Activated CD8-positive, alpha-beta memory T cell treated with anti-CD3 and anti-CD28 coated beads, Interleukin-2, amount 50 U/mL, for 24 hours (primary cell): ENCODE measurements at regions not wholly inside any gene's neighbourhood (a gene's known extent, or its start where the extent isn't known, plus 50 kb on each side); places are given as distances from the start of the nearest gene placed in this dataset.
"Not testable (repeated sequence)": the region's sequence is repeated elsewhere in the genome, so short reads cannot be mapped to it uniquely, and the experiment has no call there.

Source experiments
- DNase-seq: peaks from one replicate; pipeline ENCODE4 v3.0.0-alpha.2; 2020; ENCODE audit errors: extremely low read depth

DNA sequence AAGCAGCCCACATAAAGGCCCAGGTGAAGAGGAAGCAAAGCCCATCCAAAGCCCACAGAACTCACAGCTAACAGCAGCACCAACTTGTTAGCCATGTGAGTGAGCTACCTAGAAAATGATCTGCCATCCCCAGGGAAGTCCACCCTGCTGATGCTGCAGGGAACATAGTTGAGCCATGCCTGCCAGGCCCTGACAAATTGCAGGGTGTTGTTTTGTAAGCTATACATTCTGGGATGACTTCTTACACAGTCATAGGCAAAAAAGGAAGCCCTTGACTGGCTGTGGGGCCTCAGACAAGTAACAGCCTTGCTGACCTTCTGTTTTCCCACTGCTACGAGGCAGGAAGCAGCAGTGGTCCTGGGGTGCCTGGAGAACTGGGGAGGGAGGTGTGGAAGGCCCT is 262.7 kb downstream of the MATN1 start:
- no peak for DNase-seq

DNA sequence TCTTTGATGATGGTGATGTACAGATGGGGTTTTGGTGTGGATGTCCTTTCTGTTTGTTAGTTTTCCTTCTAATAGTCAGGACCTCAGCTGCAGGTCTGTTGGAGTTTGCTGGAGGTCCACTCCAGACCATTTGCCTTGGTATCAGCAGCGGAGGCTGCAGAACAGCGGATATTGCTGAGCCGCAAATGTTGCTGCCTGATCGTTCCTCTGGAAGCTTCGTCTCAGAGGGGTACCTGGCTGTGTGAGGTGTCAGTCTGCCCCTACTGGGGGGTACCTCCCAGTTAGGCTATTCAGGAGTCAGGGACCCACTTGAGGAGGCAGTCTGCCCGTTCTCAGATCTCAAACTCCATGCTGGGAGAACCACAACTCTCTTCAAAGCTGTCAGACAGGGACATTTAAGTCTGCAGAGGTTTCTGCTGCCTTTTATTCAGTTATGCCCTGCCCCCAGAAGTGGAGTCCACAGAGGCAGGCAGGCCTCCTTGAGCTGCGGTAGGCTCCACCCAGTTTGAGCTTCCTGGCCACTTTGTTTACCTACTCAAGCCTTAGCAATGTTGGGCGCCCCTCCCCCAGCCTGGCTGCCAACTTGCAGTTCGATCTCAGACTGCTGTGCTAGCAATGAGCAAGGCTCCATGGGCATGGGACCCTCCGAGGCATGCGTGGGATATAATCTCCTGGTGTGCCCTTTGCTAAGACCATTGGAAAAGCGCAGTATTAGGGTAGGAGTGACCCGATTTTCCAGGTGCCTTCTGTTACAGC is 264.5 kb downstream of the MATN1 start:
- not testable (repeated sequence) for DNase-seq

DNA sequence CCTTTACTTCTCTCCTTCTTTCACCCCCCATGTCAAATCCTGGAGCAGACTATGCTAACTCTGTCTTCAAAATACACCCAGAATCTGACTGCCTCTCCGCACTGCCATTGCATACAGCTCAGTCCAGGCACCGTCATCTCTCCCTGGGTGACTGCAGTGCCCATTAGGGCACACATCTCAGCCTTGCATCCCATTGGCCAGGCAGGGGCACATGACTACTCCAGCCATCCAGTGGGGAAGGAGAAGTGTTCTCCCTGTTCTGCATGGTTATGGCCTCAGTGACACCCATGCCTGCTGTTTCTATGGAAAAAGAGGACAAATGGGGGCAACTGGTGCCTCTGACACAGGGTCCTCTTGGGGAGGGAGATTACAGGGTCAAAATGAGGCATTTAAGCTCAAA is 270.5 kb downstream of the MATN1 start:
- DNase-seq: no peak

DNA sequence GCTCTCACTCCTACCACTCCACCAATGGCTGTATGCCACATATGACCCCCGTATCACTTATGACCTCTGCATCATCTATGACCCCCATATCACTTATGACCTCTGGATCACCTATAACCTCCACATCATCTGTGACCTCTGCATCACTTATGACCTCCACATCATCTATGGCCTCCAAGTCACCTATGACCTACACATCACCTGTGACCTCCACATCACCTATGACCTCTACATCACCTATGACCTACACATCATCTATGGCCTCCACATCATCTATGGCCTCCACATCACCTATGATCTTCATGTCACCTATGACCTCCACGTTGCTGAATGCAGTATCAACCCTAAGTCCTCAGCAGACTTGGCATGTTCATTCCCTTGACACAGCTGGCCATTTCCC is 271.2 kb downstream of the MATN1 start:
- no peak for DNase-seq

DNA sequence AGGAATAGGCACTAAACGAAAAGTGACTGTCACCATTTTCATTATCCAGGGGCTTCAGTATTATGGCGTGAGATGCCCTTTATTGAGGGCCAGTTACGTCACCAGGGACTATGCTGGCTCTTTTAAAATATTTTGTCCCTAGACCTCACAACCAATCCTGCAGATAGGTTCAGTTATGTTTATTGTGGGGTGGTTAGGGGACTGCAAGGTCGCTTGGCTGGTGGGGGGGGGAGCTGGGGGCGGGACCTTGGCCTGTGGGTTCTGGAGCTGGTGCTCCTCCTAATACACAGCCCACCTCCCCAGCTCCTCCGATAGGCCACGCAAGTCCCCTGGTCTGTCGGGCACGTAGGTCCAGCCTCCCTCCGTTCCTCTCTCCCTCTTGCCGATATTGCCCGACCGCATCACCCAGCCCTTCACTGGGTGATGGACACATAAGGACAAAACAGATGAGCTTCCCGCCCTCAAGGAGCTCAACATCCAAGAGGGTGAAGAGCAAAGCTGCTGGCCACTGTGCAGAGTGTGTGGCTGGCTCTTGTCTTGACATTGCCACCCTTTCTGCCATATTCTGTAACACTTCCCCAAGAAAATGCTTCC is 271.8 kb downstream of the MATN1 start:
- no peak for DNase-seq

DNA sequence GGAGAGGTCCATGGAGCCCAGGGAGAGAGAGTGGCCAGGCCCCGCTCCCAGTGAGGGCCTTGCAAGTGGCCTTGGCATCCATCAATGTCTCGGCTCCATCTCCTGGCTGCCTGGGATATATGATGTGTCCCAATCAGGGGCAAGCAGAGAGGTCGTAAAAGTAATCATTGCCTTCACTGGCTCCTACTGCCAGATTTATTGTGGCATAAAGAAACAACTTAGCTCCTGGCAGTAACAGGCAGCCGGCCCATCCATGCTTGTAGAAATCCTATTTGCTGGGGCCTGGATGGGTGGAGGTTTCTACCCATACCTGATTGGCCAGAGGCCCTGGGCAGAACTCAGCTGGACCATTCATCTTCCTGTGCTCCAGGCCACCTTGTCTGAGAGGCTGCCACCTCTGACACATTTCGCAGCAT is 272.6 kb downstream of the MATN1 start:
- DNase-seq: no peak

DNA sequence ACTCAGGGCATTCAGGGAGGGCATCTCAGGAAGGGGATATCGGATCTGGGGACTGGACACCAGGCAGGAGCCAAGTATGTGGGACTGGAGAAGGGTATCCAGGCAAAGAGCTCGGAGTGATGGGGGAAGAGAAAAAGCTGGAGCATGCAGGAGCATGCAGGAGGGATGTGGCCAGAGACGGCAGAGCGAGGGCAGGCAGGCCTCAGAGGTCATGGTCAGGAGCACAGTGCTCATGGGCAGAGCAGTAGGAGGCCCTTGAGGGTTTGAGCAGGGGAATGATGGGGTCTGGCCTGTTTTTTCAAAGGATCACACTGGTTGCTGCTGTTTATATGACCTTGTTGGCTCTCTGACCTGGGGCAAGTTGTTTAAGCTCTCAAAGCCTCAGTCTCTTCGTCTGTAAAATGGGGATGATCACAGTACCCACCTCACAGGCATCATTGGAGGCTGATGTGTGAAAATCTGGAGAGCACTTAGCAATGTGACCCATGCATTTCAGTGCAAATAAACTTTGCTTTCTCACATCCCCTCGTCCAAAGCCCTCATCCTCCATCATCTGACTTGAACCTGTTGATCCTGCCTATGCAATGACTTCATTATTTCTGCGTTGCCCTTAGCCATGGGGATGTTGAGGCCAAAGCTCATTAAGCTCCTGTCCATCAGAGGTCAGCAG is 273.1 kb downstream of the MATN1 start:
- no peak for DNase-seq

DNA sequence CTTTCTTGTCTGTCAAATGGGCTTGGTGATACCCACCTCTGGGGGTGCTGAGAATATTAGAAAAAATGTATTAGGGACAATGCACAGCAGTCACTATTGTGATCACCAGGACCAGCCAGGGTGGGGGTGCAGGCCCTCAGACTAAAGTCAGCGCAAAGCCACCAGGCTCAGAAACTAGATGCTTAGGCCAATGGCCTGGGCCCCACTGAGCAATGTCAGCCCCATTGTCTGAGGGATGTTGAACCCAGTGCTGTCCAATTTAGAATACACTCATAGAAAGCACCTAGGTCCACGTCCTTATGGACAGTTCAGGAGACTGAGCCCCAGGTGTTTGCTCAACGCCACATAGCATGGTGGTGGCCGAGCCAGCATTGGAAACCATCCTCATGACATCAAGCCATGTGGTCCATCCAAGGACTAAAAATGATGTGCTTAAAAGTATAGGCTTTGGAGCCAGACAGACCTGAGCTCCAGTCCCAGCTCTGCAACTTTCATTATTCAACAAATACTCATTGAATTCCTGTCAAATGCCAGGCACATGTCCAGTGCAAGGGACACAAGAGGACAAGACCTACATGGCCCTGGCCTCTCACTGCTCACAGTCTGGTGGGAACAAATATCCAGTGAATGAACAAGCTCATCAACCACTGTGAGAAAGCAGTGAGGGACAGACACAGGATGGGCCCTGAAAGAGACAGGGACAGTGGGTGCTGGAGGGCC is 273.8 kb downstream of the MATN1 start:
- no peak for DNase-seq

DNA sequence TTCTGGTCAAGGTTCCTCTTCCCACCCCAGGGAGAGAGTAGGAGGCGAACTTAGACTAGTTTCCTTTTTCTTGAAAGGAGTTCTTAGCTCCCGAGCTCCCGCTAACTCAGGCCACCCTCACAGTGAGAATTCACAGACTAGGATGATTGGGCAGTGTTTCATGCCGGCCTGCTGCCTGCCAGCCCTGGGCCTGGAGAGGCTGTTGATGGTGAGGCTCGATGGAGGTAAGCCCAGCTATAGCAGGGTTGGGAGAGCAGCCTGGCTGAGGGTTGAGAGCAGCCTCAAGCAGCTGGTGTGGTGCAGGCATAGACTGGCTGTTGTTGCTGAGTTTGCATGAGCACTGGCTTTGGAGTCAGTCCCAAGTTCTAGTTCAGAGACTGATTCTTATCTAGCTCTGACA is 274.4 kb downstream of the MATN1 start:
- no peak for DNase-seq

DNA sequence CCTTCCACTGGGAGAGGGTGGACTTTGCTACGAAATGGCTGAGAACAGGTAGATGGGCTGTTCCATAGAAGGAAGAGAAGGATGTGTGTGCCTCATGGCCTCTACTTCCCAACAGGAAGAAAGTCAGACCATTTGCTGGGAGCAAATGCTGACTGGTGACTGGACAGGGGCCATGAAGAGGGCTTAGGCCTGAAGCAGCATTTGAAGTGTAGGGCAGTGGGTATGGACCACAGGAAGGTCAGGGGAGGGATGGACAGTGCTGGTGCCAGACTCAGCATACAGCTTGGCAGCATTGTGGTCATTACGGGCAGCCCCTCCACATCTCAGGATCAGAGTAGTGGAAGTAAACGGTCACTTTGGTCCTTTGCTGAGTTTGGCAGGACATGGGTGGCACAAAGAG is 275.7 kb downstream of the MATN1 start:
- no peak for DNase-seq

DNA sequence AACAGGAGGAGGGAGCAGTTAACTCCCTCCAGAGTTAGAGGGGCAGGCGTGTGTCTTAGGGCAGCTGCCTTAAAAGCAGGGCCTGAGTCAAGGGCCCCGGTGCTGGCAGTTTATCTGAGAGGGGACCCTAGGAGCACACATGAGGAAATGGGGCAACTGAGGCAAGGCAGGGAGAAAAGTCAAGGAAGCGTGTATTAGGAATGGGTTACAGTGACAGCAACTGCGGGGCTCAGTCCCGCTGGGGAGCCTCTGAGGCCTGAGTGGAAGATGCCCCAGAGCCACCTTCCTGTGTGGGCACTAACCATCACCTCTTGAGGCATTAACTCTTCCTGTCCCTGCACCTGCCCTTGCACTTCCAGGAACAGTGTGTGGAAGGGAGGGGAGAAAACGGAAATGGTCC is 276.3 kb downstream of the MATN1 start:
- no peak for DNase-seq

DNA sequence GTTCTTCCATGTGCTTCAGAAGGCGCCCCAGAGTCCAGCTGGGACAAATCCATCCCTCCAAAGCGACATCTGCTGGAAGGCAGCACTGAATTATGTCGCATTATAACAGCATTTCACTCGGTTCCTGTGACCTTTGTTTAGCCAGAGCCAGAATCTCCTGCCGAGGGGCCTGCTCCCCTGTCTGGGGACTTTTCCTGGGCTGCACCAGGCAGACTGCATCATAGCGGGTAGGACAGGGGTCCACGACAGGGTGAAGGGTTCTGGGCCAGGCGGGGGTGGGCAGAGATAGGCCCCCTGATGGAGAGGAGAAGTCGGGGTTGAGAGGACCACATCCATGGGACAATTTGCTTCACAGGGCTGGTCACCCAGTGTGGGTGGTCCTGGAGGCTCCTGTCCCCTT is 276.9 kb downstream of the MATN1 start:
- DNase-seq: no peak

DNA sequence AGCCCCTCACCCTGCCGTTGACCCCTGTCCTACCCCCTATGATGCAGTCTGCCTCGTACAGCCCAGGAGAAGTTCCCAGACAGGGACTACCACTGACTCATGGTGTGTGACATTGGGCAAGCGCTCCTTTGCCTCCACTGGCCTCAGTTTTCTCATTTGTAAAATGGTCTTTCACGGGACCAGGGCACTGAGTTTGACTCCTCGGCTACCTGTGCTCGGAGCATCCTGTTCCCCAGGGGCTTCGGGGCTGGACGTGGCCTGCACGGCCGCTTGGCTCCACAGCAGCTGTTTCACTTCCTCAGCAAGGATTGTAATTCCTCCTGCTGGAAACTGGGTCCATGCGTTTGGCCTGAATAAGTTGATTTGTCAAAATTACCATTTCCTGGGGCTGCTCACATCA is 277.3 kb downstream of the MATN1 start:
- DNase-seq: no peak

DNA sequence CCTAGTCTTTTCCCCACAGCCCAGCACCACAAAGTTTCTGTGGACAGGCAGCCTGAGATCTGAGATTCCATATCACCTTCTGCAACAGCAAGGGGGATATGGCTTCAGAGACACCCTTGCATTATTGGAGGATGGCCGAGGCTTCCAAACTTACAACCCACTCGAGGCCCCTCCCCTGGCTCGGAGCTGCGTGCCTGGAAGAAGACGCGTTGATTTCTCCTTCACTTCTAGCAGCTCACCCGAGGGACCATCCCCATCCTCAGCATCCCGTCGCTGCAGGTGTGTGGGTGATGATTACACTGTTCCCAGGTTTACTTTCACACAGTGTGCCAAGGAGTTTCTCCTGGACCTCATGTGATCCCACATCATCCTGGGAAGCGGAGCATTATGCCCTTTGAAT is 277.9 kb downstream of the MATN1 start:
- DNase-seq: no peak

DNA sequence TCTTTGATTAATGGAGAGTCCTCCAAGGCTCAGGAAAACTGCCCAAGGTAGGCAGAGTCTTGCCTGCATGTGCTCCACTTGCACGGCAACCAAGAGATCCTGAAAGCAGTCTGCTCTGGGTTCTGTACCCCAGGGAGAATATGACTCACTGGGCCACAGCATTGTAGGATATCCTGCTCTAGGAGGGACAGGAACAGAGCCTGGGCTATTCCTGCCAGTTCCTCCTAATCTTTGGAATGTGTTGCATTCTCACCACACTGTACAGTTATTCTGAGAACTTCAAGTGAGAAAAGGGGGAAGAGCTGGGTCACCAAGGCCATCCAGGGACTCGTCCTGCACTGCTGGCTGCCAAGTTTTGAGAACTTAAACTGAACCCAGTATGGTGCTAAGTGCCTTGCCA is 278.5 kb downstream of the MATN1 start:
- no peak for DNase-seq

DNA sequence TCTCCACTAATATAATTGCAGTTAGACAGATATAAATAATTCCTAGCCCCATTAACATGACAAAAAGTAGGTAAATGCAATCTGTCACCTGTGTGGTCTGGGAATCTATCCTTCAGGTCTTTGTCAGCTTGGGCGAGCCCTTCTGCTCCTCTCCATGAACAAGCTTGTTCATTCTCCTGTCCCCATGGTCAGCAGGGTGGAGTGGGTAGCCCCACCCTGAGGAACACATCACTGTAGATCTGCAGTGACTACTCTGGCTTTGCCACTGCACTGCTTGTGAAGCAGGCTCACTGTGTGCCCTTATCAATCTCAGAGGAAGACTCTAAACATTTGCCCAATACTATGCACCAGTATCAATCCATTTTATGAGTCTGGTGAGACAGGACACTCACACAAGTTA is 279.0 kb downstream of the MATN1 start:
- no peak for DNase-seq

DNA sequence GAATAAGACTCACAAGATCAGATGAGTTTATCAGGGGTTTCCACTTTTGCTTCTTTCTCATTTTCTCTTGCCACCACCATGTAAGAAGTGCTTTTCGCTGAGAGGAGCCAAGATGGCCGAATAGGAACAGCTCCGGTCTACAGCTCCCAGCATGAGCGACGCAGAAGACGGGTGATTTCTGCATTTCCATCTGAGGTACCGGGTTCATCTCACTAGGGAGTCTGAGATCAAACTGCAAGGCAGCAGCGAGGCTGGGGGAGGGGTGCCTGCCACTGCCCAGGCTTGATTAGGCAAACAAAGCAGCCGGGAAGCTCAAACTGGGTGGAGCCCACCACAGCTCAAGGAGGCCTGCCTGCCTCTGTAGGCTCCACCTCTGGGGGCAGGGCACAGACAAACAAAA is 285.1 kb downstream of the MATN1 start:
- DNase-seq: not testable (repeated sequence)

DNA sequence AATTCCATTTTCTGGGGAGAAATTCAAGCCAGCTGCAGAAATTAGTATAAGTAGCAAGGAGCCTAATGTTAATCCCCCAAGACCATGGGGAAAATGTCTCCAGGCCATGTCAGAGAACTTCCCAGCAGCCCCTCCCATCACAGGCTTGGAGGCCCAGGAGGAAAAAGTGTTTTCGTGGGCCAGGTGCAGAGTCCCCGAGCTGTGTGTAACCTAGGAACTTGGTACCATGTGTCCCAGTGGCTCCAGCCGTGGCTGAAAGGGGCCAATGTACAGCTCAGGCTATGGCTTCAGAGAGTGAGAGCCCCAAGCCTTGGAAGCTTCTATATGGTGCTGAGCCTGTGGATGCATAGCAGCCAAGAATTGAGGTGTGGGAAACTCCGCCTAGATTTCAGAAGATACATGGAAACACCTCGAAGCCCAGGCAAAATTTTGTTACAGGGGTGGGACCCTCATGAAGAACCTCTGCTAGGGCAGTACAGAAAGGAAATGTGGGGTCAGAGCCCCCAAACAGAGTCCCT is 286.3 kb downstream of the MATN1 start:
- no peak for DNase-seq

DNA sequence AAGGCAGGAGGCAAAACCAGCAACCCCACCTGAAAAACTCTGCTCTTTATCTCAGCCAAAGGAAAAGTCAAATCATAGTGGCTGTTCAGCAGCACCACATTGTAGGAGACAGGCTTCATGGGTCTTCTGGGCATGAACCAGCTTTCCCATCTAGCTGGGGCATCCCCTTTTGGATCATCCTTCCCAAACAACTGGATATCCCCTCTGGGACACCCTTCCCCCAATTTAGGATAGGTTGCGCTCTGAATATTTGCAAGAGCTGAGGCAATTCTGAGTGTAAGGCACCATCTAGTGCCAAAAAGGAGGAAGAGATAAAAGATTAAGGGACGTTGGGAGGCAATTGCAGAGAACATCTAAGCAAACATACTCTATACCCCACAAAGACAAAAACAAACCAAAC is 295.8 kb downstream of the MATN1 start:
- no peak for DNase-seq

DNA sequence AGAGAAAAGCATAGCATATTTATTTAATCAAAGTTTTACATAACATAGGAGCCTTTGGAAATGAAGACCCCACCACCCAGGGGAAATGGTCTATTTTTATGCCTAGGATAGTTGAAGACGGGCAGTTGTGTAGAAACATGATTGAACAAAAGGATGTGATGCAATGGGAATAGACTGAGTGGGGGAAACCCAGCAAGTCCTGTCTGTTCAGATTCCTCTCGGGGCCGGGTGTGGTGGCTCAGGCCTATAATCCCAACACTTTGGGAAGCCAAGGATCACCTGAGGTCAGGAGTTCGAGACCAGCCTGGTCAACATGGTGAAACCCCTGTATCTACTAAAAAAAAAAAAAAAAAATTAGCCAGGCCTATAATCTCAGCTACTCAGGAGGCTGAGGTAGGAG is 298.3 kb downstream of the MATN1 start:
- DNase-seq: no peak

DNA sequence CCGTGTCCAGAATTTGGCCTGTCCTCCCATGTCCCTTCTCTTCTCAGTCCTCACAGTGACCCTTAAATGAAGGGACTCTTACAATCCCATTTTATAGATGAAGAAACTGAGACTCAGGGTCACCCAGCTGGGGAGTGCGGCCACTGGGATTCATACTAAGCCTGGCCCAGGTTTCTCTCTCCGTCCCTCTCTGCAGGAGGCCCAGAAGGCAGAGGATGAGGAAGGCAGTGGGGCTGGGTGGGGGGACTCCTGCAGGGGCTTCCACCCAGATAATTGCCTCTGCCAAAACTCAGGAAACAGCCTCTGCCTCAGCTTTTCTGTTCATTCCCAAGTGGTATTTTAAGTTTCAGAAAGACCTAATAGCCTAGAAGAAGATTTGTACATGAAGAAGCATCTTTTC is 299.8 kb downstream of the MATN1 start:
- DNase-seq: no peak

DNA sequence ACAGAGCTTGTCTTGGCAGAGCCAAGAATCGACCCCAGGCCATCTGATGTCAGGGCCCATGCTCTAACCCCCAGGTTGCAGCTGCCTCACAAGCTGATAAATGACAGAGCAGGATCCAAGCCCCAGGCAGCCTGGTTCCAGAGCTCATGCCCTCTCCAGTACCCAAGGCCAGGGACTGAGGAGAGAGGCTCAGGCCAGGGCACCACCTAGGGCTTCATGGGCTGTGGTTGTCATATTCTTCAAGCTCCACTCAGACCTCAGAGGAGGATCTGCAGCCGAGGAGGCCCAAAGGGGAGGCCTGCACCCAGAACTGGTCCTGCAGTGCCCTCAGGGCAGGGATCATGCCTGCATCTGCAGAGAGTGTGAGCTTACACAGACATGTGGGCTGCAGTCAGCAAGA is 301.1 kb downstream of the MATN1 start:
- no peak for DNase-seq
